Left lobe of liver (tissue), 2 donors: ENCODE measurements at regions not wholly inside any gene's neighbourhood (a gene's known extent, or its start where the extent isn't known, plus 50 kb on each side); places are given as distances from the start of the nearest gene placed in this dataset.
A peak's percentile ranks its signal among the peaks of the same experiment; 100 is the strongest.

Experiments
- ATAC-seq: fragments of 200-7000 bp; cut with Tn5 transposase; one replicate; pipeline ENCODE4 v1.9.1; 2020; ENCODE audit warnings: mild to moderate bottlenecking, moderate library complexity
- DNase-seq: peaks from one replicate; pipeline ENCODE4 v3.0.0-alpha.2; 2020; ENCODE audit warnings: low spot score
- donor health status: DM: no; HTN: no; CAD: no; lungs with moderate emphysema.
- donor health status: DM: no; HTN: yes; CAD: no.

GRCh38 chr11:23022854-23023253, 162.6 kb upstream of the CCDC179 start:
- ATAC-seq (peak; percentile 52), DNase-seq (no peak)

- ATAC-seq = no peak
Measured at GRCh38 chr11:23023319-23023718, 163.0 kb upstream of the CCDC179 start.

GRCh38 chr11:23041001-23041503, 180.8 kb upstream of the CCDC179 start:
- DNase-seq (no peak), ATAC-seq (no peak)

More at GRCh38 chr11:23023319-23023718, 163.0 kb upstream of the CCDC179 start:
- DNase-seq = no peak

GRCh38 chr11:23058656-23059055, 198.4 kb upstream of the CCDC179 start:
- ATAC-seq (no peak), DNase-seq (no peak)

GRCh38 chr11:23063276-23063675, 203.0 kb upstream of the CCDC179 start:
- DNase-seq (no peak), ATAC-seq (no peak)

- no peak for DNase-seq
- no peak for ATAC-seq
Measured at GRCh38 chr11:23078289-23078971, 218.2 kb upstream of the CCDC179 start.

GRCh38 chr11:23079382-23079813, 219.1 kb upstream of the CCDC179 start:
- no peak for ATAC-seq
- DNase-seq = no peak

GRCh38 chr11:23087407-23087806, 227.1 kb upstream of the CCDC179 start:
- DNase-seq (no peak), ATAC-seq (no peak)

- DNase-seq = no peak
- ATAC-seq = no peak
Measured at GRCh38 chr11:23090659-23091058, 230.4 kb upstream of the CCDC179 start.

- DNase-seq = no peak
- no peak for ATAC-seq
Measured at GRCh38 chr11:23095650-23096189, 235.4 kb upstream of the CCDC179 start.

- ATAC-seq (no peak), DNase-seq (no peak)
Measured at GRCh38 chr11:23097891-23098290, 237.6 kb upstream of the CCDC179 start.

- ATAC-seq (no peak), DNase-seq (no peak)
Measured at GRCh38 chr11:23099256-23099655, 239.0 kb upstream of the CCDC179 start.

- no peak for ATAC-seq
- no peak for DNase-seq
Measured at GRCh38 chr11:23100726-23101125, 240.5 kb upstream of the CCDC179 start.

GRCh38 chr11:23103416-23103815, 243.1 kb upstream of the CCDC179 start:
- DNase-seq (no peak), ATAC-seq (no peak)

GRCh38 chr11:23111527-23111926, 251.3 kb upstream of the CCDC179 start:
- ATAC-seq (no peak), DNase-seq (no peak)

GRCh38 chr11:23112390-23112789, 252.1 kb upstream of the CCDC179 start:
- DNase-seq (no peak), ATAC-seq (no peak)

- DNase-seq (peak; percentile 74), ATAC-seq (peak; percentile 90)
Measured at GRCh38 chr11:23112987-23113886, 253.0 kb upstream of the CCDC179 start.

- no peak for DNase-seq
- no peak for ATAC-seq
Measured at GRCh38 chr11:23113887-23114216, 253.6 kb upstream of the CCDC179 start.

GRCh38 chr11:23123753-23124152, 263.5 kb upstream of the CCDC179 start:
- no peak for DNase-seq
- no peak for ATAC-seq

GRCh38 chr11:23124249-23124648, 264.0 kb upstream of the CCDC179 start:
- ATAC-seq (no peak), DNase-seq (no peak)

- no peak for ATAC-seq
- DNase-seq = no peak
Measured at GRCh38 chr11:23124996-23125395, 264.7 kb upstream of the CCDC179 start.

- ATAC-seq = no peak
- no peak for DNase-seq
Measured at GRCh38 chr11:23127706-23128105, 267.4 kb upstream of the CCDC179 start.
